K562 (cell line): ENCODE measurements at regions not wholly inside any gene's neighbourhood (a gene's known extent, or its start where the extent isn't known, plus 50 kb on each side); places are given as distances from the start of the nearest gene placed in this dataset.

Experiments
- BRD9 ChIP-seq: fragments of 450-650 bp; IDR thresholded peaks from 2 replicates; pipeline ENCODE4 v1.6.1; 2018; ENCODE audit warnings: low read depth; ENCODE audit not compliant: partially characterized antibody
- ELF2 ChIP-seq: fragments of 250-450 bp; sonication (Bioruptor Pico); IDR thresholded peaks from 2 replicates; pipeline ENCODE4 v1.5.0; 2021; ENCODE audit warnings: mild to moderate bottlenecking
- ELF4 ChIP-seq: fragments of 450-650 bp; formaldehyde crosslinking; IDR thresholded peaks from 2 replicates; pipeline ENCODE4 v1.4.0; 2022; ENCODE audit warnings: missing genetic modification characterization
- ERF ChIP-seq: fragments of 450-650 bp; formaldehyde crosslinking; IDR thresholded peaks from 2 replicates; pipeline ENCODE4 v1.4.0; 2020; ENCODE audit warnings: mild to moderate bottlenecking, mixed read lengths
- FOSL1 ChIP-seq: fragments of 200-800 bp; sonication (Bioruptor generic); conservative IDR thresholded peaks from 2 replicates; pipeline ENCODE4 v1.6.1; 2016; ENCODE audit warnings: missing genetic modification characterization, missing compliant biosample characterization
- GTF2F1 ChIP-seq: IDR thresholded peaks from 2 replicates; pipeline ENCODE4 v1.6.1; 2011; ENCODE audit warnings: low read depth, low read length, improper control_type of control experiment
- NFYB ChIP-seq: IDR thresholded peaks from 2 replicates; pipeline ENCODE4 v1.6.1; 2011; ENCODE audit warnings: mild to moderate bottlenecking, moderate library complexity; ENCODE audit not compliant: insufficient read length; ENCODE audit errors: extremely low read depth
- RAD21 ChIP-seq, 2 experiments: fragments of 250-450 bp in 1 of 2; fragments of 450-650 bp in 1 of 2; sonication (Bioruptor Pico) in 1 of 2; formaldehyde crosslinking in 1 of 2; IDR thresholded peaks in 1 of 2; conservative IDR thresholded peaks in 1 of 2; 2 replicates each; pipeline versions ENCODE4 v1.4.0 to v1.8.0; 2020 to 2022; ENCODE audit warnings: mild to moderate bottlenecking in 2 of 2, moderate library complexity in 1 of 2
- ZEB2 ChIP-seq: fragments of 450-650 bp; IDR thresholded peaks from 2 replicates; pipeline ENCODE4 v1.6.1; 2016
- ZNF764 ChIP-seq: fragments of 250-450 bp; sonication (Bioruptor Pico); IDR thresholded peaks from 2 replicates; pipeline ENCODE4 v1.4.0; 2020; ENCODE audit warnings: low read depth, mild to moderate bottlenecking, moderate library complexity
- TF ChIP-seq, protein P1 (sequence below), 2 experiments: fragments of 450-650 bp in 1 of 2; sonication (generic) in 1 of 2; formaldehyde crosslinking in 1 of 2; IDR thresholded peaks; 2 replicates each; pipeline versions ENCODE4 v1.7.1 to v1.9.0; 2016 to 2022; ENCODE audit warnings: inconsistent platforms in 1 of 2, mild to moderate bottlenecking in 1 of 2, missing genetic modification reagents in 1 of 2
- TF ChIP-seq, protein P2 (sequence below): fragments of 250-450 bp; sonication (Bioruptor Pico); IDR thresholded peaks from 2 replicates; pipeline ENCODE4 v1.8.0; 2022; ENCODE audit warnings: moderate library complexity, mild to moderate bottlenecking, inconsistent platforms
- TF ChIP-seq, protein P3 (sequence below): fragments of 450-650 bp; IDR thresholded peaks from 2 replicates; pipeline ENCODE4 v1.7.0; 2016; ENCODE audit warnings: borderline replicate concordance
- TF ChIP-seq, protein P4 (sequence below): fragments of 250-450 bp; sonication (Bioruptor Pico); IDR thresholded peaks from 2 replicates; pipeline ENCODE4 v1.4.0; 2020; ENCODE audit warnings: mild to moderate bottlenecking, moderate library complexity

DNA sequence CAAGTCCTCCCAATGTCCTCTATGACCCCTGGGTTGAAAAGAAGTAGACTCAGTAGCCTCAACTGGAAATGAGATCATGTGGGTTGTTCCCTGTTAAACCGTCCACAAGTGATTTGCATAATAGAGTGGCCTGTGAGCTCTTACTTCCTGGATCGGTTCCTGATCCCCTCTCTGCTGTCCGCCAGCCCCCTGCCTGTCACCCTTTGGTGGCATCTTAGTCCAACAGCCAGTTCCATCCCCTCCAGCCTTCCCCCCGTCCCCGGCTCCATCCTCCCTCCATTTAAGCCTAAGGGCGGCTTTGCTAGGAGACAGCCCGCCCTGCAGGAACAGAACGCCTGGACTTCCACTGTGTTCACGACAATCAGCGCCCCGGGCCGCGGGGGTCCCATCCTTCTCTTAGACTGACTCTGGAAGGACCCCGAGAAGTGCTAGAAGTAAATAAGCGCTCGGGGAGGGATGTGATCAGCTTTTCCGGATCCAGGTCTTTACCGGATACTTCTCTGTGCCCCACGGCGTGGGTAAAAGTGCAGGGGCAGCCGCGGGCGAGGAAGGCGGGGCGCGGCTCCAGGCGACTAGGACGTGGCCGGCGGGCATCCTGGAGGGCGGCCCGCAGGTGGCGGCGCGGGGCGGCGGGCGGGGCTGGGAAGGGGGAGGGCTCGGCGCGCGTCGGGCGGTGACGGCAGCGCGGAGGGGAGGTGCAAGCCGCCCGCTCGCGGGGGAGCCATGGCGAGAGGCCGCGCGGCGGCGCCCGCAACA, 51.2 kb upstream of the ULK4 start (continued):
- TF ChIP-seq, protein P1, sequence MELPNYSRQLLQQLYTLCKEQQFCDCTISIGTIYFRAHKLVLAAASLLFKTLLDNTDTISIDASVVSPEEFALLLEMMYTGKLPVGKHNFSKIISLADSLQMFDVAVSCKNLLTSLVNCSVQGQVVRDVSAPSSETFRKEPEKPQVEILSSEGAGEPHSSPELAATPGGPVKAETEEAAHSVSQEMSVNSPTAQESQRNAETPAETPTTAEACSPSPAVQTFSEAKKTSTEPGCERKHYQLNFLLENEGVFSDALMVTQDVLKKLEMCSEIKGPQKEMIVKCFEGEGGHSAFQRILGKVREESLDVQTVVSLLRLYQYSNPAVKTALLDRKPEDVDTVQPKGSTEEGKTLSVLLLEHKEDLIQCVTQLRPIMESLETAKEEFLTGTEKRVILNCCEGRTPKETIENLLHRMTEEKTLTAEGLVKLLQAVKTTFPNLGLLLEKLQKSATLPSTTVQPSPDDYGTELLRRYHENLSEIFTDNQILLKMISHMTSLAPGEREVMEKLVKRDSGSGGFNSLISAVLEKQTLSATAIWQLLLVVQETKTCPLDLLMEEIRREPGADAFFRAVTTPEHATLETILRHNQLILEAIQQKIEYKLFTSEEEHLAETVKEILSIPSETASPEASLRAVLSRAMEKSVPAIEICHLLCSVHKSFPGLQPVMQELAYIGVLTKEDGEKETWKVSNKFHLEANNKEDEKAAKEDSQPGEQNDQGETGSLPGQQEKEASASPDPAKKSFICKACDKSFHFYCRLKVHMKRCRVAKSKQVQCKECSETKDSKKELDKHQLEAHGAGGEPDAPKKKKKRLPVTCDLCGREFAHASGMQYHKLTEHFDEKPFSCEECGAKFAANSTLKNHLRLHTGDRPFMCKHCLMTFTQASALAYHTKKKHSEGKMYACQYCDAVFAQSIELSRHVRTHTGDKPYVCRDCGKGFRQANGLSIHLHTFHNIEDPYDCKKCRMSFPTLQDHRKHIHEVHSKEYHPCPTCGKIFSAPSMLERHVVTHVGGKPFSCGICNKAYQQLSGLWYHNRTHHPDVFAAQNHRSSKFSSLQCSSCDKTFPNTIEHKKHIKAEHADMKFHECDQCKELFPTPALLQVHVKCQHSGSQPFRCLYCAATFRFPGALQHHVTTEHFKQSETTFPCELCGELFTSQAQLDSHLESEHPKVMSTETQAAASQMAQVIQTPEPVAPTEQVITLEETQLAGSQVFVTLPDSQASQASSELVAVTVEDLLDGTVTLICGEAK (IDR thresholded peaks at IDR 0.05) = peak; percentile 60; the same call in 1 of the 2 replicates
- TF ChIP-seq, protein P1 (CRISPR knock-in tag; IDR thresholded peaks at IDR 0.05) = no peak
- TF ChIP-seq ZEB2 (no peak), NFYB (no peak), FOSL1 (peak; percentile 30), ELF4 (CRISPR knock-in tag) (peak; percentile 70; the same call in 1 of the 2 replicates), ZNF764 (CRISPR knock-in tag) (0 out of 2 replicates have a peak, but pooled peaks have one; percentile 16), ERF (CRISPR knock-in tag) (peak; percentile 86), GTF2F1 (no peak), RAD21 (CRISPR knock-in tag; conservative IDR thresholded peaks at IDR 0.05 in 1 of 2, IDR thresholded peaks at IDR 0.05 in 1 of 2) (0 out of 4 replicates have a peak, but pooled peaks of 1 of the 2 experiments have one; percentile 6), BRD9 (peak; percentile 72), ELF2 (CRISPR knock-in tag) (peak; percentile 78; the same call in 1 of the 2 replicates)
- TF ChIP-seq, protein P2, sequence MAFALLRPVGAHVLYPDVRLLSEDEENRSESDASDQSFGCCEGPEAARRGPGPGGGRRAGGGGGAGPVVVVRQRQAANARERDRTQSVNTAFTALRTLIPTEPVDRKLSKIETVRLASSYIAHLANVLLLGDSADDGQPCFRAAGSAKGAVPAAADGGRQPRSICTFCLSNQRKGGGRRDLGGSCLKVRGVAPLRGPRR (CRISPR knock-in tag) = 0 out of 2 replicates have a peak, but pooled peaks have one; percentile 46
- TF ChIP-seq, protein P3, sequence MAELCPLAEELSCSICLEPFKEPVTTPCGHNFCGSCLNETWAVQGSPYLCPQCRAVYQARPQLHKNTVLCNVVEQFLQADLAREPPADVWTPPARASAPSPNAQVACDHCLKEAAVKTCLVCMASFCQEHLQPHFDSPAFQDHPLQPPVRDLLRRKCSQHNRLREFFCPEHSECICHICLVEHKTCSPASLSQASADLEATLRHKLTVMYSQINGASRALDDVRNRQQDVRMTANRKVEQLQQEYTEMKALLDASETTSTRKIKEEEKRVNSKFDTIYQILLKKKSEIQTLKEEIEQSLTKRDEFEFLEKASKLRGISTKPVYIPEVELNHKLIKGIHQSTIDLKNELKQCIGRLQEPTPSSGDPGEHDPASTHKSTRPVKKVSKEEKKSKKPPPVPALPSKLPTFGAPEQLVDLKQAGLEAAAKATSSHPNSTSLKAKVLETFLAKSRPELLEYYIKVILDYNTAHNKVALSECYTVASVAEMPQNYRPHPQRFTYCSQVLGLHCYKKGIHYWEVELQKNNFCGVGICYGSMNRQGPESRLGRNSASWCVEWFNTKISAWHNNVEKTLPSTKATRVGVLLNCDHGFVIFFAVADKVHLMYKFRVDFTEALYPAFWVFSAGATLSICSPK = no peak
- TF ChIP-seq, protein P4, sequence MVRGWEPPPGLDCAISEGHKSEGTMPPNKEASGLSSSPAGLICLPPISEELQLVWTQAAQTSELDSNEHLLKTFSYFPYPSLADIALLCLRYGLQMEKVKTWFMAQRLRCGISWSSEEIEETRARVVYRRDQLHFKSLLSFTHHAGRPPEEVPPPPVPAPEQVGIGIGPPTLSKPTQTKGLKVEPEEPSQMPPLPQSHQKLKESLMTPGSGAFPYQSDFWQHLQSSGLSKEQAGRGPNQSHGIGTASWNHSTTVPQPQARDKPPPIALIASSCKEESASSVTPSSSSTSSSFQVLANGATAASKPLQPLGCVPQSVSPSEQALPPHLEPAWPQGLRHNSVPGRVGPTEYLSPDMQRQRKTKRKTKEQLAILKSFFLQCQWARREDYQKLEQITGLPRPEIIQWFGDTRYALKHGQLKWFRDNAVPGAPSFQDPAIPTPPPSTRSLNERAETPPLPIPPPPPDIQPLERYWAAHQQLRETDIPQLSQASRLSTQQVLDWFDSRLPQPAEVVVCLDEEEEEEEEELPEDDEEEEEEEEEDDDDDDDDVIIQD (CRISPR knock-in tag) = no peak
